ENCODE measurements at regions not wholly inside any gene's neighbourhood (a gene's known extent, or its start where the extent isn't known, plus 50 kb on each side); places are given as distances from the start of the nearest gene placed in this dataset.

DNA sequence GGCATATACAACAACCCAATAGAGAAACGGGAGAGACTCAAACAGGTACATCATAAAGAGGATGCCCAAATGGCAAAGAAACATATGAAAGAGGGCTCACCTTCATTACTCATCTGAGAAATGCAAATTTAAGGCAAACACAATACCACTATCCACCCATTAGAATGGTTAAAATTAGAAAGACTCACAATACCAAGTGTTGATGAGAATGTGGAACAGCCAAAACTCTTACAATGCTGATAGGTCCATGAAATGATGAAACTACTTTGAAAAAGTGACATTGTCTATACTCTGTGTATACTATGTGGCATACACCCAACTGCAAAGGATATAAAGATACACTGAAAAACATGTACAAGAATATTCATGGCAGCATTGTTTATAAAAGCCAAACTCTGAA is 96.2 kb upstream of the TSHZ3 start:
- DNase-seq (ENCODE audit: low spot score) = no peak
- Mint-ChIP-seq H3K36me3 (ENCODE audit: low read depth, unreplicated experiment) (no peaks in the 10 kb centered on the region), H3K27me3 (ENCODE audit: unreplicated experiment) (peaks cover 3% of the 10 kb centered on the region), H3K4me1 (ENCODE audit: unreplicated experiment) (no peaks in the 10 kb centered on the region), H3K9me3 (ENCODE audit: unreplicated experiment) (no peaks in the 10 kb centered on the region), H3K4me3 (ENCODE audit: unreplicated experiment) (no peak overlapping the region), H3K27ac (ENCODE audit: unreplicated experiment) (no peak overlapping the region)
- TF ChIP-seq, protein P1, sequence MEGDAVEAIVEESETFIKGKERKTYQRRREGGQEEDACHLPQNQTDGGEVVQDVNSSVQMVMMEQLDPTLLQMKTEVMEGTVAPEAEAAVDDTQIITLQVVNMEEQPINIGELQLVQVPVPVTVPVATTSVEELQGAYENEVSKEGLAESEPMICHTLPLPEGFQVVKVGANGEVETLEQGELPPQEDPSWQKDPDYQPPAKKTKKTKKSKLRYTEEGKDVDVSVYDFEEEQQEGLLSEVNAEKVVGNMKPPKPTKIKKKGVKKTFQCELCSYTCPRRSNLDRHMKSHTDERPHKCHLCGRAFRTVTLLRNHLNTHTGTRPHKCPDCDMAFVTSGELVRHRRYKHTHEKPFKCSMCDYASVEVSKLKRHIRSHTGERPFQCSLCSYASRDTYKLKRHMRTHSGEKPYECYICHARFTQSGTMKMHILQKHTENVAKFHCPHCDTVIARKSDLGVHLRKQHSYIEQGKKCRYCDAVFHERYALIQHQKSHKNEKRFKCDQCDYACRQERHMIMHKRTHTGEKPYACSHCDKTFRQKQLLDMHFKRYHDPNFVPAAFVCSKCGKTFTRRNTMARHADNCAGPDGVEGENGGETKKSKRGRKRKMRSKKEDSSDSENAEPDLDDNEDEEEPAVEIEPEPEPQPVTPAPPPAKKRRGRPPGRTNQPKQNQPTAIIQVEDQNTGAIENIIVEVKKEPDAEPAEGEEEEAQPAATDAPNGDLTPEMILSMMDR (IDR thresholded peaks at IDR 0.05; ENCODE audit: unreplicated experiment) = no peak

DNA sequence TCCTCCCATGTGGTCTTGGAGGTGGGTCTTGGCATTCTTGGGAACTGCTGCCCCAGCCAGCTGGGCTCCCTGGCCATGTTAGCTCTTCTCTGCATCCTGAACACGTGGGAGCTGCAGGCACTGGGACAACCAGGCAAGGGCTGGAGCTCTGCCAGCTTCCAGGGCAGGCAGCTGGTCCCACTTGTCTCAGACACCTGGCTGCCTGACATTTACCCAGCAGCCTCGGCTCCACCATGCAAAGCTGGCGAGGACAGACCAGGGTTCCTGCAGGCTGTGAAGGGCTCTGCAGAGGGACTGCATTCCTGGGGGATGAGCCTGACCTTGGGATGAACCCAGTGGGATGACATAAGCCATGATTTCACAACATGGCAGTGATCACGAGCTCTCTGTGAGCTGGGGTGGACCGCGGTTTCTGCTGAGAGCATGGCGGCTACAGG is 99.0 kb upstream of the TSHZ3 start:
- TF ChIP-seq, protein P1 (IDR thresholded peaks at IDR 0.05; ENCODE audit: unreplicated experiment) = no peak
- Mint-ChIP-seq H3K27me3 (ENCODE audit: unreplicated experiment) (peaks cover 3% of the 10 kb centered on the region), H3K36me3 (ENCODE audit: low read depth, unreplicated experiment) (no peaks in the 10 kb centered on the region), H3K9me3 (ENCODE audit: unreplicated experiment) (no peaks in the 10 kb centered on the region), H3K4me1 (ENCODE audit: unreplicated experiment) (no peaks in the 10 kb centered on the region), H3K27ac (ENCODE audit: unreplicated experiment) (no peak overlapping the region), H3K4me3 (ENCODE audit: unreplicated experiment) (no peak overlapping the region)
- no peak for DNase-seq (ENCODE audit: low spot score)

DNA sequence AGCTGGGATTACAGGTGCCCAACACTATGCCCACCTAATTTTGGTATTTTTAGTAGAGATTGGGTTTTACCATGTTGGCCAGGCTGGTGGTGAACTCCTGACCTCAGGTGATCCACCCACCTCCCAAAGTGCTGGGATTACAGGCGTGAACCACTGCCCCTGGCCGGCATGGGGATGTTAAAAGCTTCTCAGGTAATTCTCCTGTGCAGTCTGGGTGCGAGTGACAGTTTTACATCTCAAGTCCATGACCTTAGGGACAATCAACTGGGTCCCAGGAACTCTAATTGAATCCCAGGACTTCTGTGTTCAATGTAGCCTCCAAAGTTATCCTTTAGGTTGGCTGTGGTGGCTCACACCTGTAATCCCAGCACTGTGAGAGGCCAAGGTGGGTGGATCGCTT is 100.1 kb upstream of the TSHZ3 start:
- Mint-ChIP-seq H3K4me3 (ENCODE audit: unreplicated experiment) (no peak overlapping the region), H3K4me1 (ENCODE audit: unreplicated experiment) (no peaks in the 10 kb centered on the region)

DNA sequence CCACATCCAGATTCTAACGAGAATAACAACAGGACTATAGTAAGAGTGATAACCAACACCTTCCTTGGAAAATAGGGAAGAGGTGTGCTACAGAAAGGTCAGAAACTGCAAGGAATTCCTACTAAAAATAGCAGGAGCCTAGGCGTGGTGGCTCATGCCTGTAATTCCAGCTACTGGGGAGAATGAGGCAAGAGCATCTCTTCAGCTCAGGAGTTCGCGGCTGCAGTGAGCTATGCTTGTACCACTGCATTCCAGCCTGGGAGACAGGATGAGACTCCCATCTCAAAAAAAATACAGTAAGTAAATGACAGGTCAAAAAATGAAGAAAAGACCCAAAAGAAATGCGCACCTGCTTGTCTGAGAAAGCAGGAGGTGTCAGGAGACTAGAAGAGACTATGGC is 101.5 kb upstream of the TSHZ3 start:
- Mint-ChIP-seq H3K9me3 (ENCODE audit: unreplicated experiment) (no peaks in the 10 kb centered on the region), H3K4me1 (ENCODE audit: unreplicated experiment) (no peaks in the 10 kb centered on the region), H3K36me3 (ENCODE audit: low read depth, unreplicated experiment) (no peaks in the 10 kb centered on the region), H3K4me3 (ENCODE audit: unreplicated experiment) (no peak overlapping the region), H3K27me3 (ENCODE audit: unreplicated experiment) (peaks cover 3% of the 10 kb centered on the region), H3K27ac (ENCODE audit: unreplicated experiment) (no peak overlapping the region)
- TF ChIP-seq, protein P1 (IDR thresholded peaks at IDR 0.05; ENCODE audit: unreplicated experiment) = no peak
- DNase-seq (ENCODE audit: low spot score) = no peak

More for the DNA sequence above, 100.1 kb upstream of the TSHZ3 start:
- no peak overlapping the region for H3K27ac Mint-ChIP-seq (ENCODE audit: unreplicated experiment)
- no peaks in the 10 kb centered on the region for H3K9me3 Mint-ChIP-seq (ENCODE audit: unreplicated experiment)
- H3K27me3 Mint-ChIP-seq (ENCODE audit: unreplicated experiment) = peaks cover 3% of the 10 kb centered on the region
- no peak for DNase-seq (ENCODE audit: low spot score)
- H3K36me3 Mint-ChIP-seq (ENCODE audit: low read depth, unreplicated experiment) = no peaks in the 10 kb centered on the region
- TF ChIP-seq, protein P1 (IDR thresholded peaks at IDR 0.05; ENCODE audit: unreplicated experiment) = no peak

DNA sequence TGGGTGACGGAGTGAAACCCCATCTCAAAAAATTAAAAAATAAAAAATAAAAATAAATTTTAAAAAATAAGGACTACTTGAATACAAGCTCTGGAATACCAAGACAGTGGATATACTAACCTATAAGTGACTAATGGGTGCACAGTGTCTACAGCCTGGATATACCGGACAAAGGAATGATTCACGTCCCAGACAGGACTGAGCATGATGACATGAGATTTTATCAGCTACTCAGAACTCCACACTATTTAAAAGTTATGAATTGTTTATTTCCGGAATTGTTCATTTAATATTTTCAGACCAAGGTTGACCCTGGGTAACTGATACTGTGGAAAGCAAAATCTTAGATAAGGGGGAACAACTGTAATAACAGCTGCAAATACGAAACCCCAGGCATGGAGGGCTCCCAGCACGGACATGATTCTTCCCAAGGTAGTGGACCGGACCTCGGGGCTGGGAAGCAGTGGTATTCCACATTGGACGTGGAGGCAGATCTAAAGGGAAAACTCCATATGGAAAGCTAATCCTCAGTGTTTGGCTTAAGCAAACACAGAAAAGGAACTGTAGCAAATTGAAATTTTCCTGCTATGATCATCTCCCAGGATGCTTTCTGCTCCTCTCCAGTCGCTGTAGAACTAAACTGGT is 102.6 kb upstream of the TSHZ3 start:
- Mint-ChIP-seq H3K36me3 (ENCODE audit: low read depth, unreplicated experiment) (no peaks in the 10 kb centered on the region), H3K27ac (ENCODE audit: unreplicated experiment) (no peak overlapping the region), H3K4me3 (ENCODE audit: unreplicated experiment) (no peak overlapping the region), H3K9me3 (ENCODE audit: unreplicated experiment) (no peaks in the 10 kb centered on the region), H3K4me1 (ENCODE audit: unreplicated experiment) (no peaks in the 10 kb centered on the region), H3K27me3 (ENCODE audit: unreplicated experiment) (peaks cover 3% of the 10 kb centered on the region)
- DNase-seq (ENCODE audit: low spot score) = no peak
- TF ChIP-seq, protein P1 (IDR thresholded peaks at IDR 0.05; ENCODE audit: unreplicated experiment) = no peak

Measured in endothelial cell (in vitro differentiated cells).